HG03135 (cell line): ENCODE measurements at regions not wholly inside any gene's neighbourhood (a gene's known extent, or its start where the extent isn't known, plus 50 kb on each side); places are given as distances from the start of the nearest gene placed in this dataset.
"Not testable (repeated sequence)": the region's sequence is repeated elsewhere in the genome, so short reads cannot be mapped to it uniquely, and the experiment has no call there.

Experiments
- ATAC-seq: cut with Tn5 transposase; IDR thresholded peaks from one replicate; pipeline ENCODE4 v1.9.1; 2021; ENCODE audit warnings: mild to moderate bottlenecking, moderate library complexity; ENCODE audit not compliant: unreplicated experiment

DNA sequence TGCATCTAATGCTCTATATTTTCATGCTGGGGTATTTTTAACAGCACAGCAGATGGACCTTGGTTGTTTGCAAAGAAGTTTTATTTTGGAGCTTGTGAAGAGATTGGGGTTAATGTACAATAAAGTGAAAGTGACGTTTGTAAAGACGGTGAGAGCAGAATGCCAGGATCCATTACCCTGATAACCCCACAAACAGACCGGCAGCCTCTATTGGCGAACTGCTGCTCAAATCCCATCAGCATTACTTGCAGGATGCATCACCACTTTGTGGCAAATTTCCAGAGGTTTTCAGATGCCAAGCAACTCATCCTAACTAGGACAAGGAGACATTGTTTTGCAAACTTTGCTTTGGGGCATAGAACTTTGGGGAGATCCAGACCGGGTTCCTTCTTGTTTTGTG is 383.3 kb upstream of the ZNF462 start:
- ATAC-seq: no peak

GRCh38 chr9:106481013-106481609 is 381.9 kb upstream of the ZNF462 start:
- ATAC-seq: no peak

DNA sequence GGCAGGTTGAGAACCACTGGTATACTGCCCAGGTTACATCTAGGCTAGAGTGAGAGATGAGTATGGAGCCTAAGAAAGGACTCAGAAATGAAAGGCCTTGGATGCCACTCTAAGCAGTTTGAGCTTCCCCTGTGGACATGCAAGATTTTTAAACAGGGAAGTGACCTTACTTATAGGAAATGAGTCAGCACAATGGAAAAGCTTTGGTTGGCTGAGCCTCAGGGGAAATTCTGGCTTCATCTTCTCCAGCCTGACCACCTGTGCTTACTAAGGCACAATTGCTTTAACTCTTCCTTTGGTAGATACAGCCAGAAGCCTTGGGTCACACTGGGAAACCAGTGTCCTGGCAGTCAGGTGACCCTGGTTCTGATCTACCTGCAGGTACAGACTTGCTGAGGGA is 380.2 kb upstream of the ZNF462 start:
- ATAC-seq: no peak

- no peak for ATAC-seq
Observed at GRCh38 chr9:106486685-106487084, 376.3 kb upstream of the ZNF462 start.

GRCh38 chr9:106487266-106487665 is 375.7 kb upstream of the ZNF462 start:
- ATAC-seq: no peak

DNA sequence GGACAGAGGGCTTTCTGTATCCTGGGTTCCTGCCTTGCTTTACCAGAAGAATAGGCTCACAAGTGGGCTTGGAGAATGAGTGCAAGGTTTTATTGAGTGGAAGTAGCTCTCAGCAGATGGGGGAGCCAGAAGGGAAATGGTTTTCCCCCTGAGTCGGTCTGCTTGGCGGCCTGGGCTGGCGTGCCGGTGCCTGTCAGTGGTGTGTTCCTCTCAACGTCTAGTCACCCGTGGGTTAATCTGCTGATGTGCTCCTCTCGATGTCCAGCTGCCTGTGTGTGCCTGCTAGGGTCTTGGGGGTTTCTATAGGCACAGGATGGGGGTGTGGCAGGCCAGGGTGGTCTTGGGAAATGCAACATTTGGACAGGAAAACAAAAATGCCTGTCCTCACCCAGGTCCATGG is 370.8 kb upstream of the ZNF462 start:
- not testable (repeated sequence) for ATAC-seq

DNA sequence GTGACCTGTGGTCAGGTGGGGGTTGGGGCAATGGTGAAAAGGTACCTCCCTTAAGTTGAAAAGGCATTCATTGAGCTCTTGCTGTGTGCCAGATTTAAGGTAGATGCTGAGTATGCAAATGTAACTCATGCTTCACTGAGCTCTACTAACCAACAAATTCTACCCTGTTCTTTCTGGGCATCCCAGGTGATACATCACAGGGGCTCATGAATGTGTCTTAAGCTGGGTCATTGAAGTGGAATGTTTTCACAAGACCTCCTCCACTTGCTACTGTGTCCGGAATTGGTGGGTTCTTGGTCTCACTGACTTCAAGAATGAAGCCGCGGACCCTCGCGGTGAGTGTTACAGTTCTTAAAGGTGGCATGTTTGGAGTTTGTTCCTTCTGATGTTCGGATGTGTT is 362.8 kb upstream of the ZNF462 start:
- ATAC-seq: no peak

GRCh38 chr9:106501210-106501609 is 361.8 kb upstream of the ZNF462 start:
- not testable (repeated sequence) for ATAC-seq

DNA sequence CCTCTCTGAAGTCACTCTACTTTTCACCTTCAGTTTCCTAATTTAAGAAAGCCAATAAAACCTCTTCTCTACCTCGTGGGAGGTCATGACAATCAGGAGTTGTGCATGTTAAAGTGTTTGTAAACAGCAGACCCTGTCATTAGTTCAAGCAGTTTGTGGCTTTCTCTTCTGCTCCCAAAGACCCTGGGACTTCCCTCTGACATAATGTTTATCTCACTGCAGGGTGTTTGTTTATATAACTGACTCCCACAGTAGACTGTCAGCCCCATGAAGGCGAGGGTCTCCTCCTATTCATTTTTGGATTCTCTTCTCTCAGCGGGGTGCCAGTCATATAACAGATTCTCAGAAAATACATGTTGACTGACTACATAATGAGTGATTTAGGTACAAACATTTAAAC is 360.0 kb upstream of the ZNF462 start:
- ATAC-seq: no peak

DNA sequence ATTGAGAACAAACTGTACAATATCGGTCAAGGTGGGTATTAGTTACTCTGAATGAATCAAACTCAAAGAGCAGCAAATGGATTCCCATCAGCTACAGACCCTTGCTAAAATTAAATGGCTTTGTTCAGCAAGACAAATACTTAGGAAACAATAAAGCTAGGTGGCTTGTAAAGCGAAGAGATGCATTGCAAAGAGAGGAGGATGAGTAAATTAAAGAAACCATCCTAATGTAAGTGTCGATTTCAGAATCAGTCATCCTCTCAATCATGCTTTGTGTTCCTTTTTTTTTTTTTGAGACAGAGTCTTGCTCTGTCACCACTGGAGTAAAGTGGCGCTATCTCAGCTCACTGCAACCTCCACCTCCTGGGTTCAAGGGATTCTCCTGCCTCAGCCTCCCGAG is 359.2 kb upstream of the ZNF462 start:
- no peak for ATAC-seq

- ATAC-seq: no peak
Observed at GRCh38 chr9:106526716-106527204, 336.2 kb upstream of the ZNF462 start.

GRCh38 chr9:106528158-106528557 is 334.8 kb upstream of the ZNF462 start:
- no peak for ATAC-seq

GRCh38 chr9:106529616-106530015 is 333.4 kb upstream of the ZNF462 start:
- ATAC-seq: no peak

- no peak for ATAC-seq
Observed at GRCh38 chr9:106531491-106531890, 331.5 kb upstream of the ZNF462 start.

DNA sequence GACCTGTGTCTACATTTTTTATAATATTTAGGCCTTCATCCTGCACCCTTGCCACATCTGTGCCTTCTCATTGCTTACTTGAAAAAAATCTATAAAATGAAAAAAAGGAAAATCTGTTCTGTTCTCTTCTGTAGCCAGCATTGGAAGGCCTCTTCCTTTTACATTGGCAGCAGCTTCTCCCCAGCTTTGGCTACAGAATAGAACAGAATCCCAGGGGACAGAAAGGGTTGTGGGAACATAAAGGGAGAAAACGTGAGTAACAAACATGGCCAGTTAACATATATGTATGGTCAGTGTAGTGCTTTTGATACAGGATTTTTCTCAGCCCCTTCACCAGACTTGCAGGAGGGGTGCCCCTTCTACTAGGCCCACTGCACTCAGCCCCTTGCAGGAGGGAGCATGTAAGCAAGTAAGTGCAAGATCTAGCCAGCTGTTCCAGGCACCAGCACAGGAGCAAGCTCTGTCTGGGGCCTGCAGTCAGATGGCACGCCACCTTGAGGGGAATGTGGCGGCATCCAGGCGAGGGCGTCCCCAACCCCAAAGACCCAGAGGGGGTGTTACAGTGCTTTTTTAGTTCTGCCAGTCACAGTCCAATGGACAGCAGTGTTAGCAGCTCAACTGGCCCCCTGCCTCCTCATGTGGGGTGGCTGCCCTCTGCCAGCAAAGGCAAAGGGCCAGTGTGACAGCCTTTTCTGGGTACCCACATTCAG is 330.5 kb upstream of the ZNF462 start:
- ATAC-seq: no peak

DNA sequence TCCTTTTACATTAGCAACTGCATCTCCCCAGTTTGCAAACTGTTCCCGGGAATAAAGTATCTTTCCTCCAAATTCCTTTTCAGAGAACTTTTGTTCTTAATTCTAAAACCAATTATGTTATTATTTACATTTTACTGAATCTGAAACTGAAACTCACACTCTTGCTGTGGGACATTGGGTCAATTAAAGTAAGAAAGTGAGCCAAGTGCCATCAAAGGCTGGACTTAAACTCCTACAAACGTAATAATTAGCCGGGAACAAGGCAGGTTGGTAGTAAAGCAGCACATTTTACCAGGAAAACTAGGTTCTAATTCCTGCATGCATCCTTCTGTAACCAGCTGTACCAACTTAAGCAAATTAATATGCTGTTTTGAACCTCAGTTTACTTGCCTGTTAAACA is 328.2 kb upstream of the ZNF462 start:
- no peak for ATAC-seq

- no peak for ATAC-seq
Observed at GRCh38 chr9:106535439-106535838, 327.5 kb upstream of the ZNF462 start.

DNA sequence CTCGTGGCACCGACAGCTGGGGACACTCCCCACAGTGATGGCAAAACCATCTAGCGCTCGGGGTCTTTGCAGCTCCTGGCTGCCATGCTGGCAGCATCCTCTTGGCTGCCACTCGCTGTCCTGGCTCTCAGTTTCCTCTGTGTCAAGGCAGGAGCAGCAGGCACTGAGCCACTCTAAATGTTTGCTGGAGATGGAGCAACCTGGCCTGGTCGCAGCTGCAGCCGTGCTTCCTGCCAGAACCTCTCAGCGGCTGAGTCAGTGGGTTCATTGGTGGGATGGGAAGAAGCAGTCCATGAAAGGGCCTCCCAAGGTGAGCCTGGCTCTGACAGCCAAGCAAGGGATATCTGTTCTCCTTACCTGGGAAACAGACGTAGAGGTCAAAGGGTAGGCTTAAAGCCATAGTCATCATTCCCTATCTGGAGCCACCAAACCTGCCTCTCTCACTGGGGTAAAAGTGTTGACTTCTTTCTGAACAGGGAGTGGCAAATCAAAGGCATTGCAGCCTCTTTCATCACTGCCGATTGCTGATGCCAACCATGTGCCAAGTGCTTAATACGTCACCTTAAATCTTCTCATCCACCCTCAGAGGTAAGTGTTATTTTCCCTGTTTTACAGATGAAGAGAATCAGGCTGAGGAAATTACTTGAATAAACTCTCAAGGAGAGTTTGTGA is 304.8 kb upstream of the ZNF462 start:
- ATAC-seq: no peak

DNA sequence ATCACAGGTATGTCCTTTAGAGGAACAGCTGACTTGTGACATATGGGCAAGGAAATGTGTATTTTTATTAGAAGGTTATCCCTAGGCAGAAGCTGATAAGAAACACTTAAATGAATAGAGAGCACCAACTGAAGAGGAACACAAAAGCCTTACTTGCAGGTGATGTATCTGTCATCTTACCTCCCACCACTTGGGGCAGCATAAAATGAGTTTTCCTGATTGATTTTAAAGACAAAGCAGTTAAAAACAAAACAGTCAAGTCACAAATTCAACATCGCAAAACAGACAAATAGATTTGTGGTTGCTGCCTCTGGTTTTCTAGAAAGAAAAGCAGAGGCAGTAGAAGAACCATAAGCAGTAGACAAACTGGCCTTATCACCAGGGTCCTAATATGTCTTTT is 302.4 kb upstream of the ZNF462 start:
- no peak for ATAC-seq

GRCh38 chr9:106575823-106576222 is 287.1 kb upstream of the ZNF462 start:
- ATAC-seq: no peak

- ATAC-seq: no peak
Observed at GRCh38 chr9:106576232-106576760, 286.7 kb upstream of the ZNF462 start.

DNA sequence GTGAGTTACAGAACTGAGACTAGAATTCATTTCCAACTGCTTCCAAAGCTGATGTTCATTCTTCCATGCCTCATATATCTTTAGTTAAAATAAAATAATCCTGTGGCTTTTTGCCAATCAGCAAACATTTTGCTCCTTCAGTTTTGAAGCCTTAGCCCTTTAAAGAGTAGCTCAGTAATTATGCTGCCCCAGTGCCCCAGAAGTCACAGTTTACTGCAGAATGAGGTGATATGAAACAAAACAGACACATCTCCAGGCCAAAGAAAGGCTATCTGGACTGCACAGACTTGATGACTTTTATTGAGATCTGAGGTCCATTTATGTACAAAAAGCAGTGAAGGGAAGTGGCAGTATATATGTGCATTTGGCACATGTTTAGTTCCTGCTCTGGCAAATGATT is 285.8 kb upstream of the ZNF462 start:
- ATAC-seq: no peak
